H9 (cell line): ENCODE measurements at regions not wholly inside any gene's neighbourhood (a gene's known extent, or its start where the extent isn't known, plus 50 kb on each side); places are given as distances from the start of the nearest gene placed in this dataset.

ENCODE experiments used
- DNase-seq: peaks from one replicate; pipeline ENCODE4 v3.0.0-alpha.2; 2017
- H2AFZ ChIP-seq: one replicate; pipeline ENCODE4 v1.6.1; 2013; ENCODE audit warnings: mild to moderate bottlenecking, low read length, control low read depth, moderate library complexity
- H2AK5ac ChIP-seq: 2 replicates; pipeline ENCODE4 v1.6.1; 2013; ENCODE audit warnings: low read length, control low read depth, mixed read lengths; ENCODE audit not compliant: insufficient read length
- H2BK120ac ChIP-seq: one replicate; pipeline ENCODE4 v1.6.1; 2013; ENCODE audit warnings: low read depth, mild to moderate bottlenecking, low read length, control low read depth, inconsistent platforms; ENCODE audit not compliant: poor library complexity, severe bottlenecking
- H2BK12ac ChIP-seq: 2 replicates; pipeline ENCODE4 v1.6.1; 2013; ENCODE audit warnings: low read length, control low read depth, mixed read lengths, low read depth; ENCODE audit not compliant: insufficient read length
- H2BK15ac ChIP-seq: 2 replicates; pipeline ENCODE4 v1.6.1; 2013; ENCODE audit warnings: low read depth, low read length, control low read depth
- H2BK20ac ChIP-seq: one replicate; pipeline ENCODE4 v1.6.1; 2013; ENCODE audit warnings: low read depth, mild to moderate bottlenecking, low read length, control low read depth, inconsistent platforms; ENCODE audit not compliant: poor library complexity, severe bottlenecking
- H2BK5ac ChIP-seq: 2 replicates; pipeline ENCODE4 v1.6.1; 2013; ENCODE audit warnings: low read length, control low read depth, mixed read lengths; ENCODE audit not compliant: insufficient read length
- H3K14ac ChIP-seq: 2 replicates; pipeline ENCODE4 v1.6.1; 2013; ENCODE audit warnings: low read length, control low read depth; ENCODE audit not compliant: insufficient read depth
- H3K18ac ChIP-seq: 2 replicates; pipeline ENCODE4 v1.6.1; 2013; ENCODE audit warnings: low read depth, mild to moderate bottlenecking, mixed read lengths, low read length, control low read depth; ENCODE audit not compliant: insufficient read length
- H3K23ac ChIP-seq: 2 replicates; pipeline ENCODE4 v1.6.1; 2013; ENCODE audit warnings: low read length, control low read depth, mixed read lengths, low read depth; ENCODE audit not compliant: insufficient read length
- H3K23me2 ChIP-seq: 2 replicates; pipeline ENCODE4 v1.6.1; 2013; ENCODE audit warnings: low read depth, mild to moderate bottlenecking, mixed read lengths, low read length, control low read depth; ENCODE audit not compliant: insufficient read length, poor library complexity, severe bottlenecking
- H3K27ac ChIP-seq: 2 replicates; pipeline ENCODE4 v1.5.1; 2013; ENCODE audit warnings: low read length, control low read depth, mixed read lengths, low read depth; ENCODE audit not compliant: insufficient read length
- H3K27me3 ChIP-seq: 2 replicates; pipeline ENCODE4 v1.6.1; 2013; ENCODE audit warnings: low read length, control low read depth, inconsistent platforms; ENCODE audit not compliant: insufficient read depth
- H3K4ac ChIP-seq: 2 replicates; pipeline ENCODE4 v1.6.1; 2013; ENCODE audit warnings: low read depth, mild to moderate bottlenecking, control low read depth, inconsistent platforms, low read length, moderate library complexity
- H3K4me1 ChIP-seq: 2 replicates; pipeline ENCODE4 v1.6.1; 2013; ENCODE audit warnings: low read length, control low read depth, inconsistent platforms; ENCODE audit not compliant: insufficient read depth
- H3K4me2 ChIP-seq: 2 replicates; pipeline ENCODE4 v1.6.1; 2013; ENCODE audit warnings: low read length, control low read depth, mixed read lengths; ENCODE audit not compliant: insufficient read length, insufficient read depth
- H3K56ac ChIP-seq: 2 replicates; pipeline ENCODE4 v1.6.1; 2013; ENCODE audit warnings: low read depth, mild to moderate bottlenecking, mixed read lengths, low read length, control low read depth; ENCODE audit not compliant: insufficient read length
- H3K79me1 ChIP-seq: 2 replicates; pipeline ENCODE4 v1.6.1; 2013; ENCODE audit warnings: low read depth, mild to moderate bottlenecking, moderate library complexity, low read length, control low read depth, inconsistent platforms; ENCODE audit not compliant: insufficient read depth, poor library complexity, severe bottlenecking
- H3K79me2 ChIP-seq: 2 replicates; pipeline ENCODE4 v1.6.1; 2013; ENCODE audit warnings: low read length, control low read depth, inconsistent platforms; ENCODE audit not compliant: insufficient read depth
- H3K9ac ChIP-seq: 2 replicates; pipeline ENCODE4 v1.6.1; 2013; ENCODE audit warnings: low read length, control low read depth, mixed read lengths; ENCODE audit not compliant: insufficient read length; ENCODE audit errors: extremely low read depth
- H3K9me3 ChIP-seq: one replicate; pipeline ENCODE4 v1.6.1; 2013; ENCODE audit warnings: low read depth, low read length, inconsistent platforms; ENCODE audit not compliant: control insufficient read depth
- H3T11ph ChIP-seq: one replicate; pipeline ENCODE4 v1.6.1; 2013; ENCODE audit warnings: mild to moderate bottlenecking, low read length, control low read depth, inconsistent platforms
- H4K20me1 ChIP-seq: one replicate; pipeline ENCODE4 v1.6.1; 2013; ENCODE audit not compliant: control insufficient read depth, insufficient read length, insufficient read depth
- H4K5ac ChIP-seq: 2 replicates; pipeline ENCODE4 v1.6.1; 2013; ENCODE audit warnings: low read depth, mild to moderate bottlenecking, mixed read lengths, low read length, control low read depth; ENCODE audit not compliant: insufficient read length
- H4K8ac ChIP-seq: replicated peaks from 2 replicates; pipeline ENCODE4 v1.6.1; 2013; ENCODE audit warnings: low read length, control low read depth, mixed read lengths, low read depth; ENCODE audit not compliant: insufficient read length
- H4K91ac ChIP-seq: 2 replicates; pipeline ENCODE4 v1.6.1; 2013; ENCODE audit warnings: low read depth, mild to moderate bottlenecking, moderate library complexity, mixed read lengths, low read length, control low read depth; ENCODE audit not compliant: insufficient read length
- H3K27ac Mint-ChIP-seq, 3 experiments: 2 replicates in 2 of 3; 3 replicates in 1 of 3; pipeline ENCODE4 v1.8.0; 2020 to 2021; ENCODE audit warnings: mixed read lengths in 3 of 3, mild to moderate bottlenecking in 1 of 3, moderate library complexity in 1 of 3
- H3K27me3 Mint-ChIP-seq: 2 replicates; pipeline ENCODE4 v1.8.0; 2021; ENCODE audit warnings: low read depth, mild to moderate bottlenecking, moderate library complexity, mixed read lengths
- H3K36me3 Mint-ChIP-seq, 3 experiments: 2 replicates in 2 of 3; 3 replicates in 1 of 3; pipeline ENCODE4 v1.8.0; 2020 to 2021; ENCODE audit warnings: low read depth in 3 of 3, mixed read lengths in 3 of 3; ENCODE audit not compliant: insufficient read depth in 1 of 3
- H3K4me1 Mint-ChIP-seq, 2 experiments: 2 replicates each; pipeline ENCODE4 v1.8.0; 2020; ENCODE audit warnings: mixed read lengths in 2 of 2
- H3K4me3 Mint-ChIP-seq, 2 experiments: 2 replicates in 1 of 2; 3 replicates in 1 of 2; pipeline ENCODE4 v1.8.0; 2020 to 2021; ENCODE audit warnings: mild to moderate bottlenecking in 2 of 2, mixed read lengths in 2 of 2, moderate library complexity in 1 of 2
- H3K9me3 Mint-ChIP-seq, 2 experiments: 2 replicates in 1 of 2; 3 replicates in 1 of 2; pipeline ENCODE4 v1.8.0; 2020; ENCODE audit warnings: mild to moderate bottlenecking in 2 of 2, mixed read lengths in 2 of 2, moderate library complexity in 1 of 2
- WGBS: extraction: QIAGEN DNeasy Blood & Tissue Kit; methylation state at CpG from one replicate; pipeline ENCODE4 v1.1.7; 2013; ENCODE audit warnings: missing lambda C conversion rate, low lambda C conversion rate, mixed read lengths; ENCODE audit not compliant: insufficient read length; ENCODE audit errors: extremely low coverage; 5-methylcytosine and 5-hydroxymethylcytosine counted together
- TF ChIP-seq, protein P1 (sequence below): fragments of 200-600 bp; sonication (generic); conservative IDR thresholded peaks from 3 replicates; pipeline ENCODE4 v1.8.0; 2021; ENCODE audit warnings: antibody characterized with exemption, mild to moderate bottlenecking

DNA sequence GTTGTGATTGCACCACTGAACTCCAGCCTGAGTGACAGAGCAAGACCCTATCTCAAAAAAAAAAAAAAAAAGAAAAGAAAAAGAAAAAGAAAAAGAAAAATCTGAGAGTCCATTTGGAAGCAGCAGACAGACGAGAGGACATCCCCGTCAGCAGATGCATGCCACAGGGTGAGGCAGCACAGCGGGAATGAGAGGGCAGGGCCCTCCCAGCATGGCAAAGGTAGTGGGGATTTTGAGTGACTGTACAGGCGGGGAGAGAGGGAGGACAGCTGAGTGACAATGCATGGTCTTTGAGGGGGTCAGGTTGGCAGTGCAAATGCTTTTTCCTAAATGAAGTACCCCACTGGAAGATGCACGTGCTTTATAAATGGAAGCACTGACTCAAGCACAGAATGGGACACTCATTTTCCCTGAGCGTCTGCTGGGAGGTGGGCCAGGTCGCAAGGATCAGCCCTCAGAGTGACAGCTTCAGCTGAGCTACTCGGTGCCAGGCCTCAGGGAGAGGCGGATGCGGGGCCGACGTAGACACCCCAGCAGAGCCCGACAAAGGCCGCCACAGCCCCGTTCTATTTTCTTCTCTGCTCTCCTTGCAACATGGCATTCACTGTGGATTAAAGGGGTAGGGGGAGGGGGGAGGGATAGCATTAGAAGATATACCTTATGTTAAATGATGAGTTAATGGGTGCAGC lies 113.5 kb downstream of the SHANK2 start:
- peaks cover 8 to 12% (median 10%) of the 10 kb centered on the region in 3 experiments for H3K36me3 Mint-ChIP-seq
- Histone ChIP-seq H3T11ph (no peak overlapping the region), H4K5ac (no peak overlapping the region), H2BK120ac (no peak overlapping the region), H4K91ac (no peak overlapping the region), H3K27me3 (no peaks in the 10 kb centered on the region), H4K8ac (no peak overlapping the region), H3K9ac (no peak overlapping the region), H3K79me1 (no peaks in the 10 kb centered on the region), H2BK15ac (no peak overlapping the region), H3K14ac (no peak overlapping the region), H3K4me2 (no peak overlapping the region), H3K56ac (no peak overlapping the region), H2BK12ac (no peak overlapping the region), H3K9me3 (no peaks in the 10 kb centered on the region), H2BK5ac (no peak overlapping the region), H2BK20ac (no peak overlapping the region), H3K4ac (no peak overlapping the region), H3K23me2 (no peaks in the 10 kb centered on the region), H3K23ac (no peak overlapping the region), H2AK5ac (no peak overlapping the region), H3K79me2 (no peaks in the 10 kb centered on the region), H4K20me1 (no peaks in the 10 kb centered on the region), H3K18ac (no peak overlapping the region), H3K4me1 (no peaks in the 10 kb centered on the region), H3K27ac (no peak overlapping the region), H2AFZ (no peak overlapping the region)
- H3K27ac Mint-ChIP-seq = peak overlapping the region in 2 of 3 experiments; percentile 35 to 67; a peak in 1 of 7 replicates
- WGBS = no CpG with 5 or more reads among the region's 15 CpGs
- TF ChIP-seq, protein P1, sequence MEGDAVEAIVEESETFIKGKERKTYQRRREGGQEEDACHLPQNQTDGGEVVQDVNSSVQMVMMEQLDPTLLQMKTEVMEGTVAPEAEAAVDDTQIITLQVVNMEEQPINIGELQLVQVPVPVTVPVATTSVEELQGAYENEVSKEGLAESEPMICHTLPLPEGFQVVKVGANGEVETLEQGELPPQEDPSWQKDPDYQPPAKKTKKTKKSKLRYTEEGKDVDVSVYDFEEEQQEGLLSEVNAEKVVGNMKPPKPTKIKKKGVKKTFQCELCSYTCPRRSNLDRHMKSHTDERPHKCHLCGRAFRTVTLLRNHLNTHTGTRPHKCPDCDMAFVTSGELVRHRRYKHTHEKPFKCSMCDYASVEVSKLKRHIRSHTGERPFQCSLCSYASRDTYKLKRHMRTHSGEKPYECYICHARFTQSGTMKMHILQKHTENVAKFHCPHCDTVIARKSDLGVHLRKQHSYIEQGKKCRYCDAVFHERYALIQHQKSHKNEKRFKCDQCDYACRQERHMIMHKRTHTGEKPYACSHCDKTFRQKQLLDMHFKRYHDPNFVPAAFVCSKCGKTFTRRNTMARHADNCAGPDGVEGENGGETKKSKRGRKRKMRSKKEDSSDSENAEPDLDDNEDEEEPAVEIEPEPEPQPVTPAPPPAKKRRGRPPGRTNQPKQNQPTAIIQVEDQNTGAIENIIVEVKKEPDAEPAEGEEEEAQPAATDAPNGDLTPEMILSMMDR = no peak
- H3K9me3 Mint-ChIP-seq = peaks cover 0 to 3% of the 10 kb centered on the region in 2 experiments; a peak in 2 of 5 replicates
- no peak for DNase-seq
- no peak overlapping the region for H3K4me3 Mint-ChIP-seq
- H3K27me3 Mint-ChIP-seq = no peaks in the 10 kb centered on the region
- peaks cover 0 to 16% of the 10 kb centered on the region in 2 experiments; a peak in 1 of 4 replicates for H3K4me1 Mint-ChIP-seq
